Muscle of arm (tissue), 1 donor: ENCODE measurements at regions not wholly inside any gene's neighbourhood (a gene's known extent, or its start where the extent isn't known, plus 50 kb on each side); places are given as distances from the start of the nearest gene placed in this dataset.
"Not testable (repeated sequence)": the region's sequence is repeated elsewhere in the genome, so short reads cannot be mapped to it uniquely, and the experiment has no call there.

Experiments
- DNase-seq: peaks from one replicate; pipeline ENCODE4 v3.0.0-alpha.2; 2013

GRCh38 chr7:49597805-49598204, 175.6 kb upstream of the VWC2 start:
- DNase-seq, result no peak

GRCh38 chr7:49611951-49612350, 161.5 kb upstream of the VWC2 start:
- DNase-seq, result no peak

- no peak for DNase-seq
Measured at GRCh38 chr7:49613759-49614158, 159.7 kb upstream of the VWC2 start.

- not testable (repeated sequence) for DNase-seq
Measured at GRCh38 chr7:49614974-49615373, 158.5 kb upstream of the VWC2 start.

- no peak for DNase-seq
Measured at GRCh38 chr7:49618028-49618427, 155.4 kb upstream of the VWC2 start.

GRCh38 chr7:49623943-49624342, 149.5 kb upstream of the VWC2 start:
- DNase-seq, result peak; percentile 11

- DNase-seq, result peak; percentile 43
Measured at GRCh38 chr7:49624611-49625010, 148.8 kb upstream of the VWC2 start.

GRCh38 chr7:49630513-49630912, 142.9 kb upstream of the VWC2 start:
- DNase-seq, result no peak

GRCh38 chr7:49631071-49631815, 142.2 kb upstream of the VWC2 start:
- DNase-seq, result peak; percentile 17

- DNase-seq, result peak; percentile 78
Measured at GRCh38 chr7:49631960-49632359, 141.5 kb upstream of the VWC2 start.

- DNase-seq, result no peak
Measured at GRCh38 chr7:49635800-49636199, 137.6 kb upstream of the VWC2 start.

- DNase-seq, result no peak
Measured at GRCh38 chr7:49636400-49636799, 137.0 kb upstream of the VWC2 start.

GRCh38 chr7:49638166-49638565, 135.3 kb upstream of the VWC2 start:
- DNase-seq, result no peak

GRCh38 chr7:49639068-49639593, 134.3 kb upstream of the VWC2 start:
- DNase-seq, result no peak

GRCh38 chr7:49639808-49640207, 133.6 kb upstream of the VWC2 start:
- DNase-seq, result no peak

- DNase-seq, result no peak
Measured at GRCh38 chr7:49643321-49643720, 130.1 kb upstream of the VWC2 start.

- no peak for DNase-seq
Measured at GRCh38 chr7:49643736-49644135, 129.7 kb upstream of the VWC2 start.

GRCh38 chr7:49644396-49645166, 128.9 kb upstream of the VWC2 start:
- no peak for DNase-seq

- no peak for DNase-seq
Measured at GRCh38 chr7:49645296-49645695, 128.1 kb upstream of the VWC2 start.

- no peak for DNase-seq
Measured at GRCh38 chr7:49660170-49660783, 113.2 kb upstream of the VWC2 start.

GRCh38 chr7:49660976-49661375, 112.5 kb upstream of the VWC2 start:
- DNase-seq, result no peak

- DNase-seq, result not testable (repeated sequence)
Measured at GRCh38 chr7:49665963-49666362, 107.5 kb upstream of the VWC2 start.

- no peak for DNase-seq
Measured at GRCh38 chr7:49666764-49667163, 106.7 kb upstream of the VWC2 start.
